SK-N-SH treated with all-trans-retinoic acid at 6 μM for 48 hours (cell line): ENCODE measurements at regions not wholly inside any gene's neighbourhood (a gene's known extent, or its start where the extent isn't known, plus 50 kb on each side); places are given as distances from the start of the nearest gene placed in this dataset.

Source experiments
- ATAC-seq: fragments of 200-7000 bp; cut with Tn5 transposase; 3 replicates; pipeline ENCODE4 v1.9.1; 2020; ENCODE audit warnings: mild to moderate bottlenecking, moderate library complexity
- ARNTL ChIP-seq: fragments of 450-650 bp; formaldehyde crosslinking; IDR thresholded peaks from 2 replicates; pipeline ENCODE4 v1.5.0; 2020; ENCODE audit warnings: low read depth, mild to moderate bottlenecking, moderate library complexity, borderline replicate concordance
- CREB5 ChIP-seq: fragments of 250-450 bp; sonication (Bioruptor Pico); IDR thresholded peaks from 2 replicates; pipeline ENCODE4 v1.5.1; 2020; ENCODE audit warnings: low read depth, mild to moderate bottlenecking, moderate library complexity
- CSDC2 ChIP-seq: fragments of 250-450 bp; sonication (Bioruptor Pico); IDR thresholded peaks from 2 replicates; pipeline ENCODE4 v1.5.0; 2020; ENCODE audit warnings: mild to moderate bottlenecking, moderate library complexity
- CSRNP3 ChIP-seq: fragments of 250-450 bp; sonication (Bioruptor Pico); IDR thresholded peaks from 2 replicates; pipeline ENCODE4 v1.5.1; 2021; ENCODE audit warnings: mild to moderate bottlenecking, moderate library complexity
- ESRRG ChIP-seq: fragments of 250-450 bp; sonication (Bioruptor Pico); IDR thresholded peaks from 2 replicates; pipeline ENCODE4 v1.6.1; 2021; ENCODE audit warnings: mild to moderate bottlenecking
- GLIS3 ChIP-seq: fragments of 250-450 bp; sonication (Bioruptor Pico); IDR thresholded peaks from 2 replicates; pipeline ENCODE4 v1.5.0; 2020; ENCODE audit warnings: mild to moderate bottlenecking, moderate library complexity
- ISL1 ChIP-seq: fragments of 250-450 bp; sonication (Bioruptor Pico); IDR thresholded peaks from 2 replicates; pipeline ENCODE4 v2.1.2; 2022; ENCODE audit warnings: mild to moderate bottlenecking, moderate library complexity
- OSR1 ChIP-seq: fragments of 250-450 bp; sonication (Bioruptor Pico); IDR thresholded peaks from 2 replicates; pipeline ENCODE4 v1.8.0; 2022; ENCODE audit warnings: moderate library complexity, mild to moderate bottlenecking, inconsistent platforms
- PATZ1 ChIP-seq: fragments of 250-450 bp; sonication (Bioruptor Pico); IDR thresholded peaks from 2 replicates; pipeline ENCODE4 v1.8.0; 2020; ENCODE audit warnings: mild to moderate bottlenecking, moderate library complexity, borderline replicate concordance
- POU6F1 ChIP-seq: fragments of 250-450 bp; sonication (Bioruptor Pico); IDR thresholded peaks from 2 replicates; pipeline ENCODE4 v1.8.0; 2021; ENCODE audit warnings: low read depth, mild to moderate bottlenecking, moderate library complexity, borderline replicate concordance
- PPARA ChIP-seq: fragments of 250-450 bp; sonication (Bioruptor Pico); IDR thresholded peaks from 2 replicates; pipeline ENCODE4 v1.5.0; 2020; ENCODE audit warnings: mild to moderate bottlenecking, borderline replicate concordance
- RARB ChIP-seq: fragments of 250-450 bp; sonication (Bioruptor Pico); IDR thresholded peaks from 2 replicates; pipeline ENCODE4 v1.8.0; 2021; ENCODE audit warnings: mild to moderate bottlenecking, moderate library complexity
- SNAI2 ChIP-seq: fragments of 250-450 bp; sonication (Bioruptor Pico); IDR thresholded peaks from 2 replicates; pipeline ENCODE4 v1.5.0; 2020; ENCODE audit warnings: mild to moderate bottlenecking, moderate library complexity
- TCF4 ChIP-seq: fragments of 250-450 bp; sonication (Bioruptor Pico); IDR thresholded peaks from 2 replicates; pipeline ENCODE4 v1.8.0; 2021; ENCODE audit warnings: mild to moderate bottlenecking, moderate library complexity, borderline replicate concordance
- TOX ChIP-seq: fragments of 250-450 bp; sonication (Bioruptor Pico); IDR thresholded peaks from 2 replicates; pipeline ENCODE4 v1.8.0; 2021; ENCODE audit warnings: mild to moderate bottlenecking, moderate library complexity, borderline replicate concordance
- TSHZ2 ChIP-seq: fragments of 250-450 bp; sonication (Bioruptor Pico); IDR thresholded peaks from 2 replicates; pipeline ENCODE4 v1.5.0; 2020; ENCODE audit warnings: mild to moderate bottlenecking, moderate library complexity
- ZC3H10 ChIP-seq: fragments of 250-450 bp; sonication (Bioruptor Pico); IDR thresholded peaks from 2 replicates; pipeline ENCODE4 v1.5.1; 2021; ENCODE audit warnings: mild to moderate bottlenecking, moderate library complexity
- ZFP3 ChIP-seq: fragments of 250-450 bp; sonication (Bioruptor Pico); IDR thresholded peaks from 2 replicates; pipeline ENCODE4 v1.5.0; 2020; ENCODE audit warnings: mild to moderate bottlenecking, moderate library complexity
- ZFP30 ChIP-seq: fragments of 450-650 bp; formaldehyde crosslinking; IDR thresholded peaks from 2 replicates; pipeline ENCODE4 v1.5.0; 2022; ENCODE audit warnings: mild to moderate bottlenecking, moderate library complexity
- ZNF565 ChIP-seq: fragments of 450-650 bp; formaldehyde crosslinking; conservative IDR thresholded peaks from 2 replicates; pipeline ENCODE4 v1.5.0; 2020; ENCODE audit warnings: low read depth, mild to moderate bottlenecking, moderate library complexity
- ZNF70 ChIP-seq: fragments of 450-650 bp; formaldehyde crosslinking; IDR thresholded peaks from 2 replicates; pipeline ENCODE4 v1.5.0; 2020; ENCODE audit warnings: mild to moderate bottlenecking, moderate library complexity
- ZNF8 ChIP-seq: fragments of 450-650 bp; formaldehyde crosslinking; IDR thresholded peaks from 2 replicates; pipeline ENCODE4 v1.5.0; 2020; ENCODE audit warnings: mild to moderate bottlenecking, moderate library complexity

GRCh38 chr15:66628976-66629723 is 63.4 kb upstream of the LCTL start:
- no peak for ATAC-seq
- TF ChIP-seq ZFP3 (CRISPR knock-in tag): no peak
- TF ChIP-seq TCF4: no peak
- TF ChIP-seq PATZ1 (CRISPR knock-in tag): no peak
- TF ChIP-seq TOX (CRISPR knock-in tag): no peak
- TF ChIP-seq ESRRG: no peak
- TF ChIP-seq PPARA (CRISPR knock-in tag): no peak
- TF ChIP-seq RARB: no peak
- no peak for TF ChIP-seq OSR1
- no peak for TF ChIP-seq GLIS3
- no peak for TF ChIP-seq ZNF565 (CRISPR knock-in tag)
- no peak for TF ChIP-seq ZNF8 (CRISPR knock-in tag)
- TF ChIP-seq ZC3H10 (CRISPR knock-in tag): no peak
- TF ChIP-seq CSDC2 (CRISPR knock-in tag): no peak
- no peak for TF ChIP-seq ZNF70 (CRISPR knock-in tag)
- TF ChIP-seq CREB5: no peak
- no peak for TF ChIP-seq ZFP30 (CRISPR knock-in tag)
- no peak for TF ChIP-seq TSHZ2 (CRISPR knock-in tag)

GRCh38 chr15:66629817-66630576 is 64.2 kb upstream of the LCTL start:
- no peak for TF ChIP-seq CSRNP3 (CRISPR knock-in tag)
- no peak for TF ChIP-seq OSR1
- TF ChIP-seq ARNTL (CRISPR knock-in tag): no peak
- TF ChIP-seq ZNF70 (CRISPR knock-in tag): no peak
- no peak for TF ChIP-seq TSHZ2 (CRISPR knock-in tag)
- no peak for TF ChIP-seq ZC3H10 (CRISPR knock-in tag)
- TF ChIP-seq CREB5: no peak
- no peak for TF ChIP-seq CSDC2 (CRISPR knock-in tag)
- no peak for TF ChIP-seq ISL1 (CRISPR knock-in tag)
- no peak for TF ChIP-seq PATZ1 (CRISPR knock-in tag)
- TF ChIP-seq RARB: no peak
- no peak for TF ChIP-seq ZFP3 (CRISPR knock-in tag)
- no peak for TF ChIP-seq TCF4
- TF ChIP-seq POU6F1 (CRISPR knock-in tag): no peak
- TF ChIP-seq ZFP30 (CRISPR knock-in tag): no peak
- no peak for TF ChIP-seq SNAI2 (CRISPR knock-in tag)
- TF ChIP-seq PPARA (CRISPR knock-in tag): no peak
- TF ChIP-seq, all 23 proteins: peak for 0
- ATAC-seq: no peak
